ENCODE measurements at regions not wholly inside any gene's neighbourhood (a gene's known extent, or its start where the extent isn't known, plus 50 kb on each side); places are given as distances from the start of the nearest gene placed in this dataset.

DNA sequence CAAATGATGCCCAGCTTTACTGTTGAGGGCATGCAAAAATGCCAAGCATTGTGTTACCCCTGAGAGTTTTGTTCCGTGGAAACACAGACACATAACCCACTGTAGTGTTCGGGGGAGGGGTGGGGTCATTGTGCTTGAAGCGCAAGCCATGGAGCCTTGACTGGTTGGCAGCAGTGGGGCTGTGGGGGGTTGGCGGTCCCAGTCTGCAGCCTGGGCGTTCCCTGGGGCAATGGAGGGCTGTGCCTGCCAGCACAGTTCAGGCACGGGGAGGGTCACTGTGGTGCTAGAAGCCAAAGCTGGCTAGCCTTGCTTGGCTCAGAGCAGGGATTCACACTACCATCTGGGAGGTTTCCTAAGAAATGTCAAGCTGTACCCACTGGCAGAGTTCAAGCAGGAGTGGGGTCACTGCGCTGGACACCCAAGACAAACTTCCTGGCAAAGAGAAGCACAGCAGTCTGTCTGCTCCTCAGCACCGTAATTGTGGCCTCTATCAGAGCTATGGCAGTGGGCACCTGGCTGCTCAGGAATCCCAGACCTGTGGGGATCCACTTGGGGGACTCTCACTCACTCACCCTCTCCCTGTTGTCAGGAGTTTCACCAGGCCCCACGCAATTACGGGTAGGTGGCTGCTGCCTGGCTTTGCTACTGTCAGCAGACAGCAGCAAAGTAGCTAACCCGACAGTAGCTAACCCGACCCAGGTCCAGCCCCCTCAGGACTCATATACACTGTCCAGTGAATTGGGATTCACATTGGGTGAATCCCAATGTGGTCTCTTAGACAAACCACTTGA is 292.4 kb downstream of the ZWINT start:
- TF ChIP-seq POLR2AphosphoS5 (IDR thresholded peaks at IDR 0.05; ENCODE audit: low read depth, low read length) (no peak), TAF1 (IDR thresholded peaks at IDR 0.05; ENCODE audit: borderline replicate concordance, insufficient read depth, low read length) (no peak)
- TF ChIP-seq, protein P1, sequence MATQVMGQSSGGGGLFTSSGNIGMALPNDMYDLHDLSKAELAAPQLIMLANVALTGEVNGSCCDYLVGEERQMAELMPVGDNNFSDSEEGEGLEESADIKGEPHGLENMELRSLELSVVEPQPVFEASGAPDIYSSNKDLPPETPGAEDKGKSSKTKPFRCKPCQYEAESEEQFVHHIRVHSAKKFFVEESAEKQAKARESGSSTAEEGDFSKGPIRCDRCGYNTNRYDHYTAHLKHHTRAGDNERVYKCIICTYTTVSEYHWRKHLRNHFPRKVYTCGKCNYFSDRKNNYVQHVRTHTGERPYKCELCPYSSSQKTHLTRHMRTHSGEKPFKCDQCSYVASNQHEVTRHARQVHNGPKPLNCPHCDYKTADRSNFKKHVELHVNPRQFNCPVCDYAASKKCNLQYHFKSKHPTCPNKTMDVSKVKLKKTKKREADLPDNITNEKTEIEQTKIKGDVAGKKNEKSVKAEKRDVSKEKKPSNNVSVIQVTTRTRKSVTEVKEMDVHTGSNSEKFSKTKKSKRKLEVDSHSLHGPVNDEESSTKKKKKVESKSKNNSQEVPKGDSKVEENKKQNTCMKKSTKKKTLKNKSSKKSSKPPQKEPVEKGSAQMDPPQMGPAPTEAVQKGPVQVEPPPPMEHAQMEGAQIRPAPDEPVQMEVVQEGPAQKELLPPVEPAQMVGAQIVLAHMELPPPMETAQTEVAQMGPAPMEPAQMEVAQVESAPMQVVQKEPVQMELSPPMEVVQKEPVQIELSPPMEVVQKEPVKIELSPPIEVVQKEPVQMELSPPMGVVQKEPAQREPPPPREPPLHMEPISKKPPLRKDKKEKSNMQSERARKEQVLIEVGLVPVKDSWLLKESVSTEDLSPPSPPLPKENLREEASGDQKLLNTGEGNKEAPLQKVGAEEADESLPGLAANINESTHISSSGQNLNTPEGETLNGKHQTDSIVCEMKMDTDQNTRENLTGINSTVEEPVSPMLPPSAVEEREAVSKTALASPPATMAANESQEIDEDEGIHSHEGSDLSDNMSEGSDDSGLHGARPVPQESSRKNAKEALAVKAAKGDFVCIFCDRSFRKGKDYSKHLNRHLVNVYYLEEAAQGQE (IDR thresholded peaks at IDR 0.05; ENCODE audit: insufficient read depth in 1 of 2, low read depth in 2 of 2, low read length in 2 of 2) = no peak
